A673 (cell line): ENCODE measurements at regions not wholly inside any gene's neighbourhood (a gene's known extent, or its start where the extent isn't known, plus 50 kb on each side); places are given as distances from the start of the nearest gene placed in this dataset.

ENCODE experiments used
- BruUV-seq: library from RNA; stranded (reverse); fragments of 400-500 nt; replicated peaks from 2 replicates; lab custom pipeline; 2021; lab: Mats Ljungman, UMichigan
- CTCF ChIA-PET: fragments of 300-600 bp; sonication (Branson Sonifier 250); formaldehyde crosslinking; loops from one replicate; lab custom pipeline; 2022; ENCODE audit warnings: antibody characterized with exemption; lab: Charles Lee
- POLR2A ChIA-PET: fragments of 300-600 bp; sonication (Branson Sonifier 250); formaldehyde crosslinking; loops from one replicate; lab custom pipeline; 2022; ENCODE audit warnings: antibody characterized with exemption; ENCODE audit not compliant: low non-redundant PET; lab: Charles Lee
- DNase-seq: peaks from one replicate; pipeline ENCODE4 v3.0.0-alpha.2; 2015; ENCODE audit warnings: low spot score
- H3K27ac ChIP-seq: fragments of 200-600 bp; sonication (generic); 2 replicates; pipeline ENCODE4 v1.5.1; 2016; ENCODE audit warnings: mixed run types, low read depth, mild to moderate bottlenecking, mixed read lengths, antibody characterized with exemption, low read length; ENCODE audit not compliant: poor library complexity, severe bottlenecking
- H3K27me3 ChIP-seq: fragments of 200-600 bp; sonication (generic); replicated peaks from 2 replicates; pipeline ENCODE4 v1.6.1; 2017; ENCODE audit warnings: mixed run types, low read depth, mild to moderate bottlenecking, mixed read lengths, antibody characterized with exemption, low read length; ENCODE audit not compliant: insufficient read depth, poor library complexity
- H3K36me3 ChIP-seq: fragments of 200-600 bp; sonication (generic); 2 replicates; pipeline ENCODE4 v1.6.1; 2016; ENCODE audit warnings: mixed run types, mild to moderate bottlenecking, mixed read lengths, antibody characterized with exemption, low read length; ENCODE audit not compliant: insufficient read depth, poor library complexity, severe bottlenecking
- H3K4me1 ChIP-seq: fragments of 200-600 bp; sonication (generic); 2 replicates; pipeline ENCODE4 v1.6.1; 2017; ENCODE audit warnings: mixed run types, mild to moderate bottlenecking, mixed read lengths, antibody characterized with exemption, low read length; ENCODE audit not compliant: insufficient read depth, poor library complexity, severe bottlenecking
- H3K4me3 ChIP-seq: fragments of 200-600 bp; sonication (generic); 2 replicates; pipeline ENCODE4 v1.5.1; 2016; ENCODE audit warnings: low read depth, mixed run types, mild to moderate bottlenecking, mixed read lengths, low read length; ENCODE audit not compliant: poor library complexity, severe bottlenecking
- H3K9me3 ChIP-seq: fragments of 200-600 bp; sonication (generic); 2 replicates; pipeline ENCODE4 v1.6.1; 2016; ENCODE audit warnings: mixed run types, low read depth, mild to moderate bottlenecking, mixed read lengths, antibody characterized with exemption, low read length; ENCODE audit not compliant: poor library complexity, severe bottlenecking
- CTCF ChIP-seq: fragments of 300-800, 200-600 bp; sonication (generic); conservative IDR thresholded peaks from 2 replicates; pipeline ENCODE4 v1.5.1; 2017; ENCODE audit warnings: low read depth, mild to moderate bottlenecking, antibody characterized with exemption, low read length, moderate library complexity, mixed read lengths
- EZH2 ChIP-seq: fragments of 200-600 bp; sonication (generic); IDR thresholded peaks from 2 replicates; pipeline ENCODE4 v1.6.1; 2017; ENCODE audit warnings: borderline replicate concordance, low read depth, mild to moderate bottlenecking, mixed read lengths, antibody characterized with exemption, low read length; ENCODE audit not compliant: poor library complexity, severe bottlenecking
- intact Hi-C: fragments of 100-400 bp; cut with micrococcal nuclease; formaldehyde crosslinking; loops from one replicate; pipeline ENCODE4 v1.10.0; 2022; ENCODE audit not compliant: unreplicated experiment

- DNase-seq = no peak
- H3K36me3 ChIP-seq = no peaks in the 10 kb centered on the region
- no peaks in the 10 kb centered on the region for H3K4me1 ChIP-seq
- POLR2A ChIA-PET = no interaction called here
- H3K4me3 ChIP-seq = no peak overlapping the region
- H3K9me3 ChIP-seq = no peaks in the 10 kb centered on the region
- intact Hi-C loops = loop anchor here (10.0 kb wide), 1 partner anchor 85 kb away; no protein-coding TSS in a partner anchor
- no peak for TF ChIP-seq EZH2
- TF ChIP-seq CTCF = no peak
- no TSS peak for BruUV-seq
- H3K27ac ChIP-seq = no peak overlapping the region
- no peaks in the 10 kb centered on the region for H3K27me3 ChIP-seq
- CTCF ChIA-PET = no interaction called here
These were observed 172.9 kb downstream of the SPRY1 start for GRCh38 chr4:123569541-123569940.

- ChIA-PET POLR2A (interaction anchor here (0.5 kb wide), 1 partner anchor 1751 kb away, joined by 4 read pairs; no protein-coding TSS in a partner anchor), CTCF (interaction anchor here (1.0 kb wide), 1 partner anchor 9 kb away, joined by 3 read pairs; no protein-coding TSS in a partner anchor)
- Histone ChIP-seq H3K27me3 (no peaks in the 10 kb centered on the region), H3K9me3 (no peaks in the 10 kb centered on the region), H3K4me1 (peaks cover 8% of the 10 kb centered on the region), H3K27ac (no peak overlapping the region), H3K4me3 (no peak overlapping the region), H3K36me3 (no peaks in the 10 kb centered on the region)
- no peak for DNase-seq
- TF ChIP-seq CTCF (no peak), EZH2 (no peak)
- intact Hi-C loops = no loop called here
- BruUV-seq = no TSS peak
These were observed 177.4 kb downstream of the SPRY1 start for GRCh38 chr4:123573866-123574508.

- POLR2A ChIA-PET = no interaction called here
- Histone ChIP-seq H3K27ac (no peak overlapping the region), H3K9me3 (peaks cover under 1% of the 10 kb centered on the region), H3K4me3 (no peak overlapping the region), H3K36me3 (no peaks in the 10 kb centered on the region), H3K4me1 (peaks cover 8% of the 10 kb centered on the region), H3K27me3 (no peaks in the 10 kb centered on the region)
- no TSS peak for BruUV-seq
- intact Hi-C loops = no loop called here
- no peak for DNase-seq
- TF ChIP-seq CTCF (no peak), EZH2 (no peak)
- CTCF ChIA-PET = interaction anchor here (1.0 kb wide), 1 partner anchor 11 kb away, joined by 3 read pairs; no protein-coding TSS in a partner anchor
These were observed 178.7 kb downstream of the SPRY1 start for GRCh38 chr4:123575291-123575690.
